HCT116 (cell line): ENCODE measurements at regions not wholly inside any gene's neighbourhood (a gene's known extent, or its start where the extent isn't known, plus 50 kb on each side); places are given as distances from the start of the nearest gene placed in this dataset.

Experiments
- ATAC-seq: fragments of 200-7000 bp; cut with Tn5 transposase; 2 replicates; pipeline ENCODE4 v1.9.1; 2020; ENCODE audit warnings: mild to moderate bottlenecking, moderate library complexity
- BruUV-seq: library from RNA; stranded (reverse); fragments of 400-500 nt; replicated peaks from 2 replicates; lab custom pipeline; 2021; lab: Mats Ljungman, UMichigan
- CTCF ChIA-PET: fragments of 300-600 bp; sonication (Branson Sonifier 250); formaldehyde crosslinking; loops from one replicate; lab custom pipeline; 2021; ENCODE audit warnings: antibody characterized with exemption; lab: Charles Lee
- POLR2A ChIA-PET: fragments of 300-600, 350-600 bp; sonication (Branson Sonifier 250); formaldehyde crosslinking; loops from one replicate; lab custom pipeline; 2021; ENCODE audit warnings: antibody characterized with exemption; lab: Charles Lee
- RAD21 ChIA-PET, 2 experiments: fragments of 300-600 bp; sonication (Branson Sonifier 250); formaldehyde crosslinking; loops; one replicate each; lab custom pipeline; 2023; ENCODE audit warnings: low total read pairs in 2 of 2; ENCODE audit not compliant: uncharacterized antibody in 2 of 2, unreplicated experiment in 2 of 2, low non-redundant PET in 1 of 2; lab: Charles Lee
- DNase-seq: peaks from one replicate; pipeline ENCODE4 v3.0.0-alpha.2; 2010; ENCODE audit warnings: low read depth, low spot score
- H2AFZ ChIP-seq: fragments of 200-600 bp; shearing (Covaris generic), sonication (generic); 2 replicates; pipeline ENCODE4 v1.6.1; 2017; ENCODE audit warnings: low read depth, mixed run types, mixed read lengths, antibody characterized with exemption, low read length; ENCODE audit not compliant: poor library complexity, severe bottlenecking
- H3K27ac ChIP-seq: 2 replicates; pipeline ENCODE4 v1.5.1; 2012; ENCODE audit warnings: low read depth, low read length
- H3K27me3 ChIP-seq: fragments of 200-600 bp; sonication (generic); 2 replicates; pipeline ENCODE4 v1.6.1; 2016; ENCODE audit warnings: mixed run types, low read length, mixed read lengths; ENCODE audit not compliant: insufficient read depth
- H3K36me3 ChIP-seq, 2 experiments: fragments of 200-500 bp in 1 of 2; fragments of 200-600 bp in 1 of 2; sonication (Bioruptor generic) in 1 of 2; sonication (generic) in 1 of 2; 2 replicates each; pipeline versions ENCODE4 v1.5.1 to v1.6.1; 2014 to 2016; ENCODE audit warnings: low read length in 2 of 2, inconsistent platforms in 1 of 2, mixed read lengths in 1 of 2, mixed run types in 1 of 2; ENCODE audit not compliant: insufficient read depth in 2 of 2, control insufficient read depth in 1 of 2
- H3K4me1 ChIP-seq, 2 experiments: fragments of 200-600 bp in 1 of 2; sonication (generic) in 1 of 2; 2 replicates each; pipeline versions ENCODE4 v1.5.1 to v1.6.1; 2012 to 2017; ENCODE audit warnings: low read length in 2 of 2, inconsistent platforms in 1 of 2, mild to moderate bottlenecking in 1 of 2, mixed read lengths in 1 of 2, mixed run types in 1 of 2, moderate library complexity in 1 of 2; ENCODE audit not compliant: insufficient read depth in 2 of 2, control insufficient read depth in 1 of 2
- H3K4me2 ChIP-seq: fragments of 200-600 bp; sonication (generic); 2 replicates; pipeline ENCODE4 v1.6.1; 2017; ENCODE audit warnings: mixed run types, low read length, mixed read lengths
- H3K4me3 ChIP-seq, 2 experiments: fragments of 200-600 bp in 1 of 2; sonication (generic) in 1 of 2; replicated peaks in 1 of 2; 2 replicates each; pipeline ENCODE4 v1.5.1; 2011 to 2016; ENCODE audit warnings: low read length in 2 of 2, control low read depth in 1 of 2, low read depth in 1 of 2, mild to moderate bottlenecking in 1 of 2, mixed read lengths in 1 of 2, mixed run types in 1 of 2
- H3K79me2 ChIP-seq: fragments of 200-600 bp; sonication (generic); 2 replicates; pipeline ENCODE4 v1.6.1; 2017; ENCODE audit warnings: mild to moderate bottlenecking, mixed run types, low read length, moderate library complexity, mixed read lengths; ENCODE audit not compliant: insufficient read depth
- H3K9ac ChIP-seq: fragments of 200-600 bp; sonication (generic); 2 replicates; pipeline ENCODE4 v1.6.1; 2016; ENCODE audit warnings: low read length, mixed read lengths
- H3K9me2 ChIP-seq: fragments of 200-600 bp; sonication (generic), shearing (Covaris generic); 2 replicates; pipeline ENCODE4 v1.6.1; 2017; ENCODE audit warnings: mixed run types, mild to moderate bottlenecking, moderate library complexity; ENCODE audit not compliant: insufficient read depth
- H3K9me3 ChIP-seq, 2 experiments: fragments of 200-500 bp in 1 of 2; fragments of 200-600 bp in 1 of 2; sonication (Bioruptor generic) in 1 of 2; sonication (generic) in 1 of 2; 2 replicates each; pipeline ENCODE4 v1.6.1; 2014 to 2017; ENCODE audit warnings: low read length in 2 of 2, mixed read lengths in 2 of 2, inconsistent platforms in 1 of 2, low read depth in 1 of 2, mild to moderate bottlenecking in 1 of 2, mixed run types in 1 of 2, moderate library complexity in 1 of 2; ENCODE audit not compliant: control insufficient read depth in 1 of 2, insufficient read depth in 1 of 2
- H4K20me1 ChIP-seq: fragments of 200-600 bp; sonication (generic), shearing (Covaris generic); 2 replicates; pipeline ENCODE4 v1.6.1; 2017; ENCODE audit warnings: mixed run types, mild to moderate bottlenecking, moderate library complexity; ENCODE audit not compliant: insufficient read depth
- CEBPB ChIP-seq: IDR thresholded peaks from 2 replicates; pipeline ENCODE4 v1.6.1; 2012; ENCODE audit warnings: low read depth
- CTCF ChIP-seq, 3 experiments: fragments of 200-600 bp in 1 of 3; sonication (generic) in 1 of 3; IDR thresholded peaks in 2 of 3; conservative IDR thresholded peaks in 1 of 3; 2 replicates each; pipeline ENCODE4 v1.5.1; 2012 to 2017; ENCODE audit warnings: low read depth in 2 of 3, low read length in 2 of 3, antibody characterized with exemption in 1 of 3, borderline replicate concordance in 1 of 3, control low read depth in 1 of 3, mild to moderate bottlenecking in 1 of 3, mixed read lengths in 1 of 3, mixed run types in 1 of 3, moderate library complexity in 1 of 3; ENCODE audit not compliant: insufficient read depth in 1 of 3
- ELF1 ChIP-seq: IDR thresholded peaks from 2 replicates; pipeline ENCODE4 v1.6.1; 2012; ENCODE audit warnings: low read depth, borderline replicate concordance
- EZH2 ChIP-seq: fragments of 200-600 bp; sonication (generic); IDR thresholded peaks from 2 replicates; pipeline ENCODE4 v1.6.1; 2017; ENCODE audit warnings: antibody characterized with exemption, mixed run types
- EZH2phosphoT487 ChIP-seq: fragments of 200-600 bp; IDR thresholded peaks from 2 replicates; pipeline ENCODE4 v1.6.1; 2018; ENCODE audit warnings: antibody characterized with exemption, borderline replicate concordance
- FOSL1 ChIP-seq: IDR thresholded peaks from 2 replicates; pipeline ENCODE4 v1.6.1; 2012; ENCODE audit warnings: low read depth
- POLR2AphosphoS5 ChIP-seq: IDR thresholded peaks from 2 replicates; pipeline ENCODE4 v1.6.1; 2011; ENCODE audit warnings: mild to moderate bottlenecking, low read depth, low read length, moderate library complexity
- RAD21 ChIP-seq: IDR thresholded peaks from 2 replicates; pipeline ENCODE4 v1.6.1; 2012; ENCODE audit warnings: low read depth, mild to moderate bottlenecking
- SIN3A ChIP-seq: IDR thresholded peaks from 2 replicates; pipeline ENCODE4 v1.6.1; 2012; ENCODE audit warnings: low read depth
- SP1 ChIP-seq: IDR thresholded peaks from 2 replicates; pipeline ENCODE4 v1.6.1; 2012; ENCODE audit warnings: low read depth
- SRF ChIP-seq: IDR thresholded peaks from 2 replicates; pipeline ENCODE4 v1.6.1; 2012; ENCODE audit warnings: low read depth
- TCF7L2 ChIP-seq: IDR thresholded peaks from 2 replicates; pipeline ENCODE4 v1.7.0; 2011; ENCODE audit warnings: borderline replicate concordance, inconsistent platforms; ENCODE audit not compliant: insufficient read depth, insufficient read length; ENCODE audit errors: extremely low read depth
- YY1 ChIP-seq: IDR thresholded peaks from 2 replicates; pipeline ENCODE4 v1.6.1; 2011; ENCODE audit warnings: low read length, low read depth, moderate library complexity, mild to moderate bottlenecking; ENCODE audit not compliant: insufficient replicate concordance; ENCODE audit errors: extremely low read depth
- ZFX ChIP-seq: fragments of 450-650 bp; IDR thresholded peaks from 2 replicates; pipeline ENCODE4 v1.6.1; 2017
- ZNF274 ChIP-seq: fragments of 200-500 bp; sonication (Bioruptor generic); IDR thresholded peaks from 2 replicates; pipeline ENCODE4 v1.6.1; 2014; ENCODE audit warnings: mild to moderate bottlenecking, low read depth, low read length, inconsistent platforms
- intact Hi-C: fragments of 100-400 bp; cut with micrococcal nuclease; formaldehyde crosslinking; loops from 2 replicates; pipeline ENCODE4 v1.10.0; 2022

DNA sequence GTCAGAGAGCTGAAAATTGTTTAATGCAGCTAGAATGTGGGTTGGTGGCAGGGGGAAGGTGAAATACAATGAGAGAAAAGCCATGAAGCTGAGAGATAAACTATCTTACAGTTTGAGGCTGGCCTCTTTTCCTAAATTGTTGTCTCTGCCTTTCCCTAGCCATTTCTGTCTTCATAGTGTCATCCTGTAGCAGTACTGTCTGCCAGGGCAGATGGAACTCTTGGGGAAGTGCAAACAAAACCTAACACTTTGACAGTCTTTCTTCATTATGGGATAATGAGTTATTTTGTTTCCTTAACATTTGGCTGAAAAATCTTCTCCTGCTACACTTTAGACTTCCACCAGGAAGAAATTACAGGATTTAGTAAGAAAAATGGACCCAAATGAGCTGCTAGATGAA is 197.8 kb upstream of the ARX start:
- ChIA-PET POLR2A (no interaction called here), CTCF (no interaction called here), RAD21 (no interaction called here)
- no peaks in the 10 kb centered on the region for H3K9me2 ChIP-seq
- H2AFZ ChIP-seq: no peak overlapping the region
- no TSS peak for BruUV-seq
- H3K4me2 ChIP-seq: no peak overlapping the region
- no peaks in the 10 kb centered on the region for H3K36me3 ChIP-seq
- TF ChIP-seq SIN3A: no peak
- no peak for TF ChIP-seq POLR2AphosphoS5
- no peak for TF ChIP-seq ELF1
- TF ChIP-seq TCF7L2: no peak
- no peak overlapping the region for H3K27ac ChIP-seq
- no peaks in the 10 kb centered on the region for H3K4me1 ChIP-seq
- no peaks in the 10 kb centered on the region for H3K9me3 ChIP-seq
- intact Hi-C loops: no loop called here
- H3K79me2 ChIP-seq: no peaks in the 10 kb centered on the region
- H3K27me3 ChIP-seq: 0 out of 2 replicates have a peak, but pooled peaks cover 2% of the 10 kb centered on the region
- H3K9ac ChIP-seq: no peak overlapping the region
- H3K4me3 ChIP-seq: no peak overlapping the region
- ATAC-seq: no peak
- no peaks in the 10 kb centered on the region for H4K20me1 ChIP-seq
- no peak for DNase-seq

DNA sequence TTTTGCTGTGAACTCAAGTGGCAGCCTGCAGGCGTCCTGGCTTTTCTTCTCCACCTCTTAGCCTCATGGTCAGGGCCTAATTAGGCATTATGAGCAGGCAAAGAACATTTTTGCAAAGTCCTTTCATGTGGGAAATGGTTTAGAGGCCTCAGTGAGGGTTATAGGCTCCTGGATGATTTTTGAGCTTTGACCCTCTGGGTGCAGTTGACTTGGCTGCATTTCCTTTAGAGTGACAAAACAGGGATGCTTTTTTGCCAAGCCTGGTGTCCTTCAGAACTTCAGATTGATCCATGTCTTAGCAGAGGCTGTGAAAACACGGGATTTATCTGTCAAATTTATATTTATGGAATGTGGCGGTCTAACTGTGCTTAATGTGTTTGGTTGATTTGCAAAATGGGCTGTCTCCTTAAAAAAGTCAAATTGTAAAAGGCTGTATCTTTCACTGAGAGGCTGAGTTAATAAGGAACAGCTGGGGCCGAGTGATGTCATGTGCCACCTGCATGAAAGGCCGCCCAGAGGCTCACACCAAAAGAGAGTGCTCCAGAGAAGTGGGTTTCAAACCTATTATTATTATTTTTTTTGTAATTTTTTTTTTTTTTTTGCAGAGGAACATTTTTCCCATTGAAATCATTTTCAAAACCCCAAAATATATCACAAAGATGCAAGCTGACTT is 192.2 kb upstream of the ARX start:
- BruUV-seq: no TSS peak
- CTCF ChIA-PET: no interaction called here

More for the DNA sequence above, 192.2 kb upstream of the ARX start:
- no peaks in the 10 kb centered on the region for H4K20me1 ChIP-seq
- no peaks in the 10 kb centered on the region for H3K9me3 ChIP-seq
- H3K9me2 ChIP-seq: no peaks in the 10 kb centered on the region
- RAD21 ChIA-PET: no interaction called here
- no peak overlapping the region for H3K9ac ChIP-seq
- no peaks in the 10 kb centered on the region for H3K79me2 ChIP-seq
- TF ChIP-seq ZFX: no peak
- no peak for TF ChIP-seq YY1
- TF ChIP-seq EZH2phosphoT487: no peak
- no peak for TF ChIP-seq SP1
- no peak for TF ChIP-seq TCF7L2
- TF ChIP-seq RAD21: no peak
- no peak for TF ChIP-seq FOSL1
- no peak for TF ChIP-seq POLR2AphosphoS5
- TF ChIP-seq ZNF274: no peak
- TF ChIP-seq EZH2: no peak
- no peak for TF ChIP-seq SIN3A
- no peak for TF ChIP-seq SRF
- no peak for TF ChIP-seq CTCF (IDR thresholded peaks at IDR 0.05 in 2 of 3, conservative IDR thresholded peaks at IDR 0.05 in 1 of 3; ENCODE audit: borderline replicate concordance in 1 of 3, insufficient read depth in 1 of 3, low read depth in 2 of 3, low read length in 2 of 3)
- TF ChIP-seq CEBPB: no peak
- TF ChIP-seq, all 23 proteins: peak for 0
- POLR2A ChIA-PET: no interaction called here
- no peak for ATAC-seq
- H3K4me2 ChIP-seq: no peak overlapping the region
- H3K36me3 ChIP-seq: no peaks in the 10 kb centered on the region
- H2AFZ ChIP-seq: no peak overlapping the region
- no peaks in the 10 kb centered on the region for H3K27me3 ChIP-seq
- no peak overlapping the region for H3K27ac ChIP-seq
- intact Hi-C loops: no loop called here
- DNase-seq: no peak
- H3K4me1 ChIP-seq: no peaks in the 10 kb centered on the region
- H3K4me3 ChIP-seq: no peak overlapping the region
